ENCODE measurements at regions not wholly inside any gene's neighbourhood (a gene's known extent, or its start where the extent isn't known, plus 50 kb on each side); places are given as distances from the start of the nearest gene placed in this dataset.

DNA sequence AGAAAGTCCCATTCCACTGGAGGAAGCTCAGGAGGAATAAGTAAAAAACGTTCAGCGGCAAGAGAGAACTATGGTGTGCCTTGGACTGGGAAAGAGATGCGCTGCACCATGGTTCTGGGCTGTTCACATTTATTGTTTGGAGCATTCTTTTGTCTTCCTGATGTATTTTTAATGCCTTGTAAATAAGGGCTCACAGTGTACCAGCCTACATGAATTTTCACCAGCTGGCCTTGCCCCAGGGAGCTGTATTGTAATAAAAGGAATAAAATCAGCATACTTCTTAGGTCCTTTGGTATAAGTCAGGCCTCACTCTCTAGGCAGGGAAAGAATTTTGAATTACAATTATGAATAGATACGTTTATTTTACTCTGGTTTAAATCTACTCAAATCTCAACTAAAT is 1249.6 kb downstream of the CNTNAP5 start:
- H3K9me3 ChIP-seq: peaks cover 0 to 6% (median 3%) of the 10 kb centered on the region in 4 donors
- intact Hi-C loops (cut with DNase I; ENCODE audit: low total_unique reads): no loop called here
- H3K27ac ChIP-seq: no peak overlapping the region
- no peaks in the 10 kb centered on the region for H3K27me3 ChIP-seq
- TF ChIP-seq POLR2A (IDR thresholded peaks at IDR 0.05): no peak
- TF ChIP-seq CTCF (IDR thresholded peaks at IDR 0.05): no peak
- TF ChIP-seq EP300 (IDR thresholded peaks at IDR 0.05): no peak
- no peak for TF ChIP-seq POLR2AphosphoS5 (IDR thresholded peaks at IDR 0.05)
- WGBS, 5 donors: 82 to 90% (median 85%) methylated on average over 4 of the region's 4 CpGs
- no peak for DNase-seq
- H3K4me3 ChIP-seq: no peak overlapping the region
- no peaks in the 10 kb centered on the region for H3K4me1 ChIP-seq
- H3K36me3 ChIP-seq: no peaks in the 10 kb centered on the region

DNA sequence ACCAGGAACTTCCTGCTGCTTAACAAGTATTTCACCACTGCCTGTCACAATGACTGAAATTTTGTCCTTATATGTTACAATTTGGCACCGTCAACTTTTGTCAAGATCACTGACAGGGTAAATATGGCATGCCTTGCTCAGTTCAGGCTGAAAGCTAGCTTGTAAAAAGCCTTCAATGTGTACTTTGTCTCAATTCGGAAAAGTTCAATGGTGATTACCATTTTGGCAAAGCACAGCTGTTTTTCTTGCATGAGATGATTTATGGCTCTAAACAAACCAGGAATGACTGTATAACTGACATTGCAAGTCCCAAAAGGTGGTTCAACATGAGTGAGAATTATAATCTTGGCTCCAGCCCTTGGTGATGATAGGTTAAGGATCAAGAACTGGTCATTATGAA is 1255.2 kb downstream of the CNTNAP5 start:
- Histone ChIP-seq H3K4me3 (no peak overlapping the region), H3K9me3 (peaks cover 0 to 6% (median 3%) of the 10 kb centered on the region in 4 donors), H3K36me3 (no peaks in the 10 kb centered on the region), H3K27me3 (no peaks in the 10 kb centered on the region), H3K4me1 (no peaks in the 10 kb centered on the region), H3K27ac (no peak overlapping the region)
- intact Hi-C loops (cut with DNase I; ENCODE audit: low total_unique reads): no loop called here
- WGBS, 5 donors: 20 to 27% (median 25%) methylated on average over 2 of the region's 2 CpGs
- no peak for TF ChIP-seq POLR2A (IDR thresholded peaks at IDR 0.05)
- no peak for TF ChIP-seq POLR2AphosphoS5 (IDR thresholded peaks at IDR 0.05)
- TF ChIP-seq EP300 (IDR thresholded peaks at IDR 0.05): no peak
- no peak for TF ChIP-seq CTCF (IDR thresholded peaks at IDR 0.05)
- DNase-seq: peak in 1 of 2 donors; percentile 1

DNA sequence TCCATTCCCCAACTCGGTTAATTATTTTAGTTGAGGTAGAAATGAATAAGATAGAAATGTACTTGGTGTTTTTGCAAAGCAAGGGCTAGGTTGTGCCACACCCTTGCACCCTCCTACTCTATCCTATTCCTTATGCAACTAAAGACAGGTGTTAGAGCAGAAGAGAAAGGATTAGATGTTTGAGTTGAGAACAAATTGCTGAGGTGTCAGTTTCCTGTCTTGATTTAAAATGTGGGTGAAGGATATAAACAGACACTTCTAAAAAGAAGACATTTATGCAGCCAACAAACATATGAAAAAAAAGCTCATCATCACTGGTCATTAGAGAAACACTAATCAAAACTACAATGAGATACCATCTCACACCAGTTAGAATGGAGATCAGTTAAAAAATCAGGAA is 1256.2 kb downstream of the CNTNAP5 start:
- Histone ChIP-seq H3K4me1 (no peaks in the 10 kb centered on the region), H3K9me3 (peaks cover 0 to 6% (median 3%) of the 10 kb centered on the region in 4 donors), H3K36me3 (no peaks in the 10 kb centered on the region), H3K4me3 (no peak overlapping the region), H3K27ac (no peak overlapping the region), H3K27me3 (no peaks in the 10 kb centered on the region)
- 78 to 92% (median 83%) methylated on average over 1 of the region's 1 CpG for WGBS, 5 donors
- intact Hi-C loops (cut with DNase I; ENCODE audit: low total_unique reads): no loop called here
- DNase-seq: no peak
- TF ChIP-seq CTCF (IDR thresholded peaks at IDR 0.05) (no peak), POLR2AphosphoS5 (IDR thresholded peaks at IDR 0.05) (no peak), EP300 (IDR thresholded peaks at IDR 0.05) (no peak), POLR2A (IDR thresholded peaks at IDR 0.05) (no peak)

DNA sequence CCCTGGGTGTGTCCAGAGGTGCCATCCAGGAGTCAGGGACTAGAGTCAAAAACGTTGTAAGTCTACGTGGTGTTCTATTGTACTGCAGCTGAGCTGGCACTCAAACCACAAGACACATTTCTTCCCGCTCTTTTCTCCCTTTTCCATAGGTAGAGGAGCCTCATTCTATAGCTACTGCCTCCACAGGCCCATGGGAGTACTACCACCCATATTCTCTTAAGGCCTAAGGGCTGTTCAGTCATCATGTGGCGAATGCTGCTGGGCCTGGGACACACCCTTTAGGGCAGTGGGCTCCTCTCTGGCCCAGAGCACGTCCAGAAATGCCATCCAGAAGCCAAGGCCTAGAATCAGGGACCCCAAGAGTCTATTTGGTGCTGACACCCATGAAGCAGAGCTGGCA is 1271.7 kb downstream of the CNTNAP5 start:
- no peaks in the 10 kb centered on the region for H3K36me3 ChIP-seq
- no peak for TF ChIP-seq POLR2AphosphoS5 (IDR thresholded peaks at IDR 0.05)
- TF ChIP-seq POLR2A (IDR thresholded peaks at IDR 0.05): no peak
- no peak for TF ChIP-seq EP300 (IDR thresholded peaks at IDR 0.05)
- no peak for TF ChIP-seq CTCF (IDR thresholded peaks at IDR 0.05)
- 58 to 74% (median 66%) methylated on average over 5 of the region's 5 CpGs for WGBS, 5 donors
- no peaks in the 10 kb centered on the region for H3K4me1 ChIP-seq
- intact Hi-C loops (cut with DNase I; ENCODE audit: low total_unique reads): no loop called here
- no peak overlapping the region for H3K27ac ChIP-seq
- DNase-seq: no peak
- peaks cover 0 to 15% (median 12%) of the 10 kb centered on the region in 4 donors for H3K9me3 ChIP-seq
- H3K27me3 ChIP-seq: no peaks in the 10 kb centered on the region
- no peak overlapping the region for H3K4me3 ChIP-seq

Measured in stomach (tissue), 8 donors.